CD4-positive, alpha-beta T cell treated with Interleukin-2 at 100 ng/mL for 4 hours (primary cell): ENCODE measurements at regions not wholly inside any gene's neighbourhood (a gene's known extent, or its start where the extent isn't known, plus 50 kb on each side); places are given as distances from the start of the nearest gene placed in this dataset.
"Not testable (repeated sequence)": the region's sequence is repeated elsewhere in the genome, so short reads cannot be mapped to it uniquely, and the experiment has no call there.

ENCODE experiments used
- DNase-seq: peaks from one replicate; pipeline ENCODE4 v3.0.0-alpha.2; 2020; ENCODE audit warnings: low spot score

- DNase-seq: no peak
Measured at GRCh38 chr1:213324859-213325258, 273.8 kb downstream of the RPS6KC1 start.

- no peak for DNase-seq
Measured at GRCh38 chr1:213325482-213325881, 274.4 kb downstream of the RPS6KC1 start.

DNA sequence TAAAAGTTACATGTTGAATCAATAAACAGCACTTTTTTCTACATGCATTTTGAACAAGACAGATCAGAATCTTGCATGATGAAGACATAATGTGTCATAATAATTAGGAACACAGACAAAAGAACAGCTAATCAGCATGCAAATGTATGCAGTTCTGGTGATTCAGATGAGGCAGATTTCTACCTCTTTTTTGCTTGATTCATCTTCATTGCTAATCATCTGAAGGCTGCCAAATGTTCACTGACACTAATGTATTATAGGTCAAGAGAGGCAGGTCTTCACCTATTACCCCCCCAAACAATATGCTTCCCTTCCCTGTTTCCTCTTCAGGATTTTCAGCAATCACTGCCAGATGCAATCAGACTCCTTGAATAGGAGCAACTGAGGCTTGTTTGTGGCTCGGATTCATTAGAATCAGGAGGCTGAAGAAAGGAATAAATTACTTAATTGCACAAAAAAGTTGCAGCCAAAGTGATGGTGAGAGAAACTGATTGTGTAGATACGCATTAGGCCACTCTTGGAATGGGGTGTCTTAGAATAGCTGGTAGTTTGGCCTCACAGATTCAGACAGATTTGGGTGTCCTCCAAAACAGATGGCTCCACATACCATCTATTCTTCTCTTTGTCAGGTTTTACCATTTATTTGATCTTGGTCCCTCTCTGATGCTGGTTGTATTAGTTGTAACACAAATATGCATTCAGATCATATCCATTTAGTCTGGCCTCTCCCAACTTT is 275.4 kb downstream of the RPS6KC1 start:
- no peak for DNase-seq

DNA sequence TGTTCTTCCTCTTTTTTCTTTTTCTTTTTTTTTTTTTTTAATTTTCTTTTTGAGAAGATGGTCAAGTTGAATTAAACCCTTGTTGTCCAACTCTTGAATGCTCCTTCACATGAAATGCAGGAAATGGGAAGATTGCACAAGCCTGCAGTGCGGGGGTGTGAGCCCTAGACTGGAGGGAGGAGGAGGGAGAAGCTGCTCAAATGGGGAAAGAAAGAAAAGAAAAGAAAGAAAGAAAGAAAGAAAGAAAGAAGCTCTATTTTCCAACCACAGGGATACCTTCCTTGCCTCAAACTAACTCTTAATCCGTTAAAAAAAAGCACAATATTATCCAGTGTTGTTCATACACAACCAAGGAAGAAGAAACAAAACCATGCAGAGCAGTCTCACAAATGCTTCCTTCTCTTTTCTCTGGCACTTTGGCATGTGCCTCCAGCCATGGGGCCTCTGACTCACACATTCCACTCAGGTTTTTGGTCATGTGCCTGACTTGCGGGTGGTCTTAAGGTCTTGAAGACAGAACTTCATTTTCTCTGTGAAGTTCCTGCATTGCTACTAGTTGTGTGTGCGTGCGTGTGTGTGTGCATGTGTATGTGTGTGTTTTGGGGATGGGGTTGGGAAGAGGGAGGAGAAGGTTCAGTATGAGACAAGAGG is 276.1 kb downstream of the RPS6KC1 start:
- DNase-seq: no peak

GRCh38 chr1:213329406-213330008 is 278.5 kb downstream of the RPS6KC1 start:
- DNase-seq: no peak

- no peak for DNase-seq
Measured at GRCh38 chr1:213330281-213330680, 279.2 kb downstream of the RPS6KC1 start.

- no peak for DNase-seq
Measured at GRCh38 chr1:213331631-213332175, 280.7 kb downstream of the RPS6KC1 start.

DNA sequence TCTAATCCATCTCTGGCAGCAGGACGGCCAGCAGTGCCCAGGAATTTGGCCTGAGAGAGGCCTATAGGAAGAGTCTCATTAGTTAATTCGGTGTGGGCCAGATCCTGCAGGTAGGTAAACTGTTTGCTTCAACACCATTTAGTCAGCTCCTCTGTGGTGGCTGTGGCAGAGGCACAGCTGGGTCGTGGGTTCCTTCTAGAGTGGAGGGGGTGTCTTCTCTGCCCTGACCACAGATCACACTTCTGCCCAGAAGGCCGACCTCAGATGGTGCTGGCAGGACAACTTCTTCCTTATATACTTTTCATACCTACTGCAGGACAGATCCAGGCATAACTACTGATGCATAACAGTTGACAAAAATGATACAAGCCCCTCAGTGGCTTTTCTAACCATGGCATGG is 281.4 kb downstream of the RPS6KC1 start:
- DNase-seq: no peak

- DNase-seq: no peak
Measured at GRCh38 chr1:213333121-213333520, 282.1 kb downstream of the RPS6KC1 start.

- DNase-seq: no peak
Measured at GRCh38 chr1:213335084-213335483, 284.0 kb downstream of the RPS6KC1 start.

DNA sequence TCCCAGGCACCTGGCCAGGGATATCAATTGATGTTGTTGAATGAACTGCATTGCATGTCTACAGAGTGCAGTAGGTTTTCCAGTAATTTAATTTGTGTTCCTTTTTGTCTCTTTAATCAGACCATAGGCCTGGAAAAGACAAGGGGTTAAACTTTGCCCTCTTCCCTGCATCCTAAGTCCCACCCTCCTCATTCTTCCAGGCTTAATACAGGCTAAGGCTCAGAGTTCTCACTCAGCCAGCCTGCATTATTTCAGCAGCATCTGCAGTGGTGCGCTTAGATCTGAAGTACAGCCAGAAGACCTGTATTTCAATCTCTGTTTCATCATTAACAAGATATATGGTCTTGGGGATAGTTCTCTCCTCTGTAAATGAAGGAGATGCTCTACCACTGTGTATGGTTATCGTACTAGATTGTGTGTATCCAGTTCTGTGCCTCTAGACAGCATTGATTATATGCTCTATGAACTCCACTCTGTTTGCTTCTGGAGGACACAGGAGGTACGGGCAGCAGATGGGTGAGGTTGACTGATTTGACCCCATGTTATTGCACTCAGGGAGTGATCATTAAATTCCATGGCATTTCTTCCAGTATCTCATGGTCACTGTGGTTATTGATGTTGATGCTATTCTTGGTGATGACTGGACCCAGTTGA is 286.1 kb downstream of the RPS6KC1 start:
- no peak for DNase-seq

DNA sequence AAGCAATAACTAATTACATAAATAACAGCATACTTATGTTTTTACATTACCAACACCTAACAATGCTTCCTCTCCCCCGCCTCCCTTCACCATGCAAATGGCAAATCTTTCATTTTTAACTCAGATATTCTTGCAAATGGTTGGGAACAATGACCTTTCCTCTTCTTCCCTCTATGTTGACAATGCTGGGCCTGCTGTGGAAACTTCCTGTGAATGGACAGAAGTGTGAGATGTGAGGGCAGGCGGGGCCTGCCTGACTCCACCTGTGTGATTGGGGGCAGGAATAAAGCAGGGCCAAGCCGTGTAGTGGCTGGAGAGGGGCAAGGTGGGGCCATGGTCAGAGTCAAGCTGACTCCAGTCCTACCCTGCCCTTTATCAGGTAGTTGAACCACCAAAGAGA is 289.6 kb downstream of the RPS6KC1 start:
- DNase-seq: no peak

DNA sequence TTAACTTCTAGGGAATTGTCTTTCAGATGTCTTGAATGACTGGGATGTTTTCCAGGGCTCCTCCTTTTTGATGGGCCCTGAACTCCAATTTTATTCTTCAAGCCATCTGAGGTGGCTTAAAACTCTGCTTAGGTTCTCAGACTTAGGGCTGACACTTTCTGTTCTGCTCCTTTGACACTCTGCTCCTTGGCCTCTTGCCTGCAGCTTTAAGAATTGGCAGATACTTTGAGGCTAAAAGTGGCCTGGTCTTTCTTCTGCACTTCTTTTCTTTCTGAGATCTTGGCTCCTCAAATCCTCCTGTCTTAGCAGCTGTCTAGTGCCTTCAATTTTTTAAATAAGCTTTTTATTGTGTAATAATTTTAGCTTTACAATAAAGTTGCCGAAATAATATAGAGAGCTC is 294.6 kb downstream of the RPS6KC1 start:
- no peak for DNase-seq

DNA sequence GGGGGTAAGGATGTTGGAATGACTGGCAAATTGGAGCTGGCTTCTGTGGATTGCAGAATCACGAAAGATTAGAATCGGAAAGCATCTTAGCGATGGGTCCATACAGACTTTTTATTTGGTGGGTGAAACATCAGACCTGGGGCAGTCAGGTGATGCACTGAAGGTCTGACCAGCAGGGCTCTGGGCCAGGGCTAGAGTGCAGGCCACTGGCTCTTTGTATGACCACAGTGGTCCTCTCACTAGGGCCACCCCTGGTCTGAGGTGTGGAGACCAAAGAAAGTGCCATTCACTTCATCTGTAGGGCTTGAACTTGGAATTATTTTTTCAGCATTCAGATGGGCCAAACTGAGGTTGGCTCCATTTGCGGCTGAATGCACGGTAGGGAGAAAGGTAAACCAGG is 306.4 kb downstream of the RPS6KC1 start:
- DNase-seq: no peak

GRCh38 chr1:213358368-213358767 is 307.3 kb downstream of the RPS6KC1 start:
- DNase-seq: not testable (repeated sequence)

GRCh38 chr1:213362598-213362997 is 311.6 kb downstream of the RPS6KC1 start:
- no peak for DNase-seq

DNA sequence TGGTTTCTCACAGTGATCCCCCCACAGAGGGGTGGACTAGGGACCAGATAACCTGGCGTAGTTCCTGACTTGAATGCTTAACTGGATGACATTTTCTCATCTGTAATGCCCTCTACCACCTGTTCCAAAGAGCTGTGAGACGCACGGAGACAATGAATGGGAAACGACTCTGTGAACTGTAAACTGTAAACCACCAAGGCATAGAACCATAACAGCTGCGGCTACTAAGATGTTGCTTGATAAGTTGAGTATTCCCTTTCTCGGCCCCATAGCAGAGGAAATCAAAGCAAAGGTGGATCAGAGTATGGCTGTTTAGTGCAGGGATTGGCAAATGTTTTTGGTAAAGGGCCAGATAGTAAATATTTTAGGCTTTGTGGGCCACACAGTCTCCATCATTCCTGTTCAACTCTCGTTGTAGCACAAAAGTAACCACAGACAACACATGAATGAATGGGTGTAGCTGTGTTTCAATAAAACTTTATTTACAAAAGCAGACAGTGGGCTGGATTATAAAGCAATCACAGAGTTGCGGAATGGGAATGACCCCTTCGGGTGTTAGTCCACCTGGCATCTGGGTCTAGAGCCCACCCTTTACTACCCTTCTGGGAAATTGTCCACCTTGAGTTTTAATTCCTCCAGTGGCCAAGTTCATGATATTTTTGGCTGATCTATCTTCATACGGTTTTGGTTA is 315.2 kb downstream of the RPS6KC1 start:
- DNase-seq: no peak

DNA sequence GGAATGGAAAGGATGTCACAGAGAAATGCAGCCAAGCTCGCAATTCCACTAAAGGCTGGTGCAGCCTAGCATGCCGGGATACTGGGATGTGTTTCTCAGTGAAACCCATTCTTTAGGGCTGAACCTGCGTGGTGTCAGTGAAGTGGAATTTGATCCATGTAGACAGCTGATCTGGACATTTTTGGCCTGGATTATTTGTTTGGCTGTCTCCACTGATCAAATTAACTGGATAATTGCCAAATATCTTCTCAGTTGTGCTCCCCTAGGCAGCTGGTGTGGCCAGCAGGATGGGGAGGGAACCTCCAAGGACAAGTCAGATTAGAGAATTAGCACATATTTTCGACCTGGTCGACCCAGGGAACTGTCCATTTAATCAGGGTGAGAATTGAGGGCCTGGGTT is 318.4 kb downstream of the RPS6KC1 start:
- no peak for DNase-seq

DNA sequence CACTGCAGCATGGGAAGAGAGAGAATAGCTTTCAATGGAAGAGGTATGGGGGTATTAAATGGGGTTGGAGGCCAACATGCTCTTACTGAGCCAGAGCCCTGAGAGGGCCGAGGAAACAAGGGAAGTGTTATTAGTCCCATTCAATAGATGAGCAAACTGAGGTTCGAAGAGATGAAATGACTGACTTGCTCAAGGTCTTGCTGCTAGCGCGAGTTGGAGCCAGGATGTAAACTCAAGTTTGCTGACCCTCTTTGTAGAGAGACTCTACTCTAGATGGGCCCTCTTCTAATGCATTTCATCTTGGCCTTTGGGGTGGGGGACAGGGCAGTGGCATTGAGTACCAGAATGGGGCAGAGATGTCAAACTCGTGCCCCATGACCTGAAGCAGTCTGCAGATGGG is 319.5 kb downstream of the RPS6KC1 start:
- no peak for DNase-seq

- DNase-seq: no peak
Measured at GRCh38 chr1:213371525-213371846, 320.4 kb downstream of the RPS6KC1 start.

GRCh38 chr1:213371847-213372619 is 321.0 kb downstream of the RPS6KC1 start:
- DNase-seq: no peak
